ENCODE measurements at regions not wholly inside any gene's neighbourhood (a gene's known extent, or its start where the extent isn't known, plus 50 kb on each side); places are given as distances from the start of the nearest gene placed in this dataset.
A peak's percentile ranks its signal among the peaks of the same experiment; 100 is the strongest.

GRCh38 chr17:73799781-73800627 lies 155.8 kb upstream of the SDK2 start:
- H3K4me1 Mint-ChIP-seq = peaks cover 7% of the 10 kb centered on the region
- peaks cover 71% of the 10 kb centered on the region for H3K27me3 Mint-ChIP-seq (ENCODE audit: low read depth)
- no peak for DNase-seq (ENCODE audit: low spot score in 2 of 2, unreplicated experiment in 2 of 2)
- no peak overlapping the region for H3K4me3 Mint-ChIP-seq
- H3K27ac Mint-ChIP-seq = no peak overlapping the region
- H3K9me3 Mint-ChIP-seq = peaks cover 8% of the 10 kb centered on the region
- no peak for TF ChIP-seq CTCF (IDR thresholded peaks at IDR 0.05; ENCODE audit: unreplicated experiment)
- H3K36me3 Mint-ChIP-seq = no peaks in the 10 kb centered on the region

DNA sequence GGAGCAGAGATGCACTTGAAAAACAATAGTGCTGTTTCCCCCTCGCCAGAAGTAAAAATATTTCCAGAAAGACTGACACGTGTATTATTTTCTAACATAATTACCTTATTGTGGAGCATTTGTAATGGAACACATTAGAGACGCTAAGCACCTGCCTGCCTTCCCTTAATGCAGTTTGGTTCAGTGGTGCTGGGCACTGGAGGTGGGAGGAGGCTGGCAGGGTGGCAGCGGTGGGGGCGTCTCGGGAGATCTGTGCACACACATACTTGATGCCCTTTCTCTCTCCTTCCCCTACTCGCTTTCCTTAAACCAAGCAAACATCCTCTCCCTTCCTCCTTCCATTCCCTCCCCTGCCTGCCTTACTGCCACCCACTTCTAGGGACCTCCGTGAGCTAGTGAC lies 156.6 kb upstream of the SDK2 start:
- no peak overlapping the region for H3K4me3 Mint-ChIP-seq
- no peaks in the 10 kb centered on the region for H3K36me3 Mint-ChIP-seq
- H3K27ac Mint-ChIP-seq = no peak overlapping the region
- TF ChIP-seq CTCF (IDR thresholded peaks at IDR 0.05; ENCODE audit: unreplicated experiment) = no peak
- H3K9me3 Mint-ChIP-seq = peaks cover 14% of the 10 kb centered on the region
- peaks cover 75% of the 10 kb centered on the region for H3K27me3 Mint-ChIP-seq (ENCODE audit: low read depth)
- peaks cover 7% of the 10 kb centered on the region for H3K4me1 Mint-ChIP-seq
- no peak for DNase-seq (ENCODE audit: low spot score in 2 of 2, unreplicated experiment in 2 of 2)

DNA sequence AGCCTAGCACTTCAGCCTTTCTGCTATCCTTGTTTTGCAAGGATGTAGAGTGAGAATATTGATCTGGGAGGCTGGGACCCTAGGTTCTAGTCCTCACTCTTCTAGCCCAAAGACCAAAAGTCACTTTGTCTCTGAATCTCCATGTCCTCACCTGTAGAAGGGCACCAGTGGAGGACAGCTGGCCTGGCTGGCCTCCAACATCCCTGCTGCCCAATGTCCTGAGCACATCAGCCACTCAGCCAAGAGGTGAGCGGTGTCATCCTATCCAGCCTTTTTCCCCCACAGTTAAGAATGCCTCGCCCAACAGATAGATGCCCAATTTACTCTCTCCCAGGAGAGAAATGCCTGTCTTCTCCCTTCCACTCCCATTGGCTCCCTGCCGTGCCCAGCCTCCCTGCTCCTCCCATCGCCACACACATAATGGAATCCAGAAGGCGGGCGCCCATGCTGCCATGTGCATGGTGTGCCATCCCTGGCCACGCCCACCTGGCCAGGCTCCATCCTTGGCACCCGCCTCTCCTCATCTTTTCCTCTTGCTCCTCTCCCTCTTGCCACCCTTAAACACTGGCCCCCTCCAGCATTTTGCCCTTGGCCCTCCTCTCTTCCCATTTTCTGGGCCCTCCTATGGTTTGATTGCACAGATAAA lies 157.3 kb upstream of the SDK2 start:
- no peaks in the 10 kb centered on the region for H3K36me3 Mint-ChIP-seq
- peak in 1 of 2 experiments; percentile 11 for DNase-seq (ENCODE audit: low spot score in 2 of 2, unreplicated experiment in 2 of 2)
- no peak for TF ChIP-seq CTCF (IDR thresholded peaks at IDR 0.05; ENCODE audit: unreplicated experiment)
- no peak overlapping the region for H3K27ac Mint-ChIP-seq
- H3K4me1 Mint-ChIP-seq = peaks cover 7% of the 10 kb centered on the region
- H3K4me3 Mint-ChIP-seq = no peak overlapping the region
- H3K9me3 Mint-ChIP-seq = peaks cover 16% of the 10 kb centered on the region
- H3K27me3 Mint-ChIP-seq (ENCODE audit: low read depth) = peaks cover 77% of the 10 kb centered on the region

GRCh38 chr17:73802314-73802713 lies 158.1 kb upstream of the SDK2 start:
- DNase-seq (ENCODE audit: low spot score in 2 of 2, unreplicated experiment in 2 of 2) = peak in 1 of 2 experiments; percentile 31
- peaks cover 77% of the 10 kb centered on the region for H3K27me3 Mint-ChIP-seq (ENCODE audit: low read depth)
- no peak overlapping the region for H3K27ac Mint-ChIP-seq
- TF ChIP-seq CTCF (IDR thresholded peaks at IDR 0.05; ENCODE audit: unreplicated experiment) = no peak
- H3K9me3 Mint-ChIP-seq = peaks cover 22% of the 10 kb centered on the region
- peaks cover 7% of the 10 kb centered on the region for H3K4me1 Mint-ChIP-seq
- H3K4me3 Mint-ChIP-seq = no peak overlapping the region
- no peaks in the 10 kb centered on the region for H3K36me3 Mint-ChIP-seq

DNA sequence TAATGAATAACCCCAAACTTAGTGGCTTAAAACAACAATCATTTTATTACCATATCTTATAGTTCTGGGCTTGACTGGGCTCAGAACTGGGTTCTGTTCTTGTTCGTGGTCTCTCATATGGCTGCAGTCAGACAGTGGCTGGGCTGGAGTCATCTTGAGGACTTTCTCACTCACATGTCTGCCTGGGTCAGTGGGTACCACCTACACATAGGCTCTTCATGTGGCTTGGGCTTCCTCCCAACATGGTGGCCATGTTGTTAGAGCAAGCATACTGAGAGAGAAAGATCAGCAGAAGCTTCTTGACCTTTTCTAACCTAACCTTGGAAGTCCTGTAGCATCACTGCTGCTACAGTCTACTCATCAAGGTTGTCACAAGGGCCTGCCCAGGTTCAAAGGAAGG lies 158.6 kb upstream of the SDK2 start:
- H3K27ac Mint-ChIP-seq = no peak overlapping the region
- no peak for DNase-seq (ENCODE audit: low spot score in 2 of 2, unreplicated experiment in 2 of 2)
- H3K27me3 Mint-ChIP-seq (ENCODE audit: low read depth) = peaks cover 81% of the 10 kb centered on the region
- no peak for TF ChIP-seq CTCF (IDR thresholded peaks at IDR 0.05; ENCODE audit: unreplicated experiment)
- peaks cover 7% of the 10 kb centered on the region for H3K4me1 Mint-ChIP-seq
- H3K4me3 Mint-ChIP-seq = no peak overlapping the region
- H3K36me3 Mint-ChIP-seq = no peaks in the 10 kb centered on the region
- peaks cover 22% of the 10 kb centered on the region for H3K9me3 Mint-ChIP-seq
